HCT116 (cell line): ENCODE measurements at regions not wholly inside any gene's neighbourhood (a gene's known extent, or its start where the extent isn't known, plus 50 kb on each side); places are given as distances from the start of the nearest gene placed in this dataset.

Experiments used
- ATAC-seq: fragments of 200-7000 bp; cut with Tn5 transposase; 2 replicates; pipeline ENCODE4 v1.9.1; 2020; ENCODE audit warnings: mild to moderate bottlenecking, moderate library complexity
- BruUV-seq: library from RNA; stranded (reverse); fragments of 400-500 nt; replicated peaks from 2 replicates; lab custom pipeline; 2021; lab: Mats Ljungman, UMichigan
- CTCF ChIA-PET: fragments of 300-600 bp; sonication (Branson Sonifier 250); formaldehyde crosslinking; loops from one replicate; lab custom pipeline; 2021; ENCODE audit warnings: antibody characterized with exemption; lab: Charles Lee
- POLR2A ChIA-PET: fragments of 300-600, 350-600 bp; sonication (Branson Sonifier 250); formaldehyde crosslinking; loops from one replicate; lab custom pipeline; 2021; ENCODE audit warnings: antibody characterized with exemption; lab: Charles Lee
- RAD21 ChIA-PET, 2 experiments: fragments of 300-600 bp; sonication (Branson Sonifier 250); formaldehyde crosslinking; loops; one replicate each; lab custom pipeline; 2023; ENCODE audit warnings: low total read pairs in 2 of 2; ENCODE audit not compliant: uncharacterized antibody in 2 of 2, unreplicated experiment in 2 of 2, low non-redundant PET in 1 of 2; lab: Charles Lee
- DNase-seq: peaks from one replicate; pipeline ENCODE4 v3.0.0-alpha.2; 2010; ENCODE audit warnings: low read depth, low spot score
- H2AFZ ChIP-seq: fragments of 200-600 bp; shearing (Covaris generic), sonication (generic); 2 replicates; pipeline ENCODE4 v1.6.1; 2017; ENCODE audit warnings: low read depth, mixed run types, mixed read lengths, antibody characterized with exemption, low read length; ENCODE audit not compliant: poor library complexity, severe bottlenecking
- H3K27ac ChIP-seq: 2 replicates; pipeline ENCODE4 v1.5.1; 2012; ENCODE audit warnings: low read depth, low read length
- H3K27me3 ChIP-seq: fragments of 200-600 bp; sonication (generic); 2 replicates; pipeline ENCODE4 v1.6.1; 2016; ENCODE audit warnings: mixed run types, low read length, mixed read lengths; ENCODE audit not compliant: insufficient read depth
- H3K36me3 ChIP-seq, 2 experiments: fragments of 200-500 bp in 1 of 2; fragments of 200-600 bp in 1 of 2; sonication (Bioruptor generic) in 1 of 2; sonication (generic) in 1 of 2; 2 replicates each; pipeline versions ENCODE4 v1.5.1 to v1.6.1; 2014 to 2016; ENCODE audit warnings: low read length in 2 of 2, inconsistent platforms in 1 of 2, mixed read lengths in 1 of 2, mixed run types in 1 of 2; ENCODE audit not compliant: insufficient read depth in 2 of 2, control insufficient read depth in 1 of 2
- H3K4me1 ChIP-seq, 2 experiments: fragments of 200-600 bp in 1 of 2; sonication (generic) in 1 of 2; 2 replicates each; pipeline versions ENCODE4 v1.5.1 to v1.6.1; 2012 to 2017; ENCODE audit warnings: low read length in 2 of 2, inconsistent platforms in 1 of 2, mild to moderate bottlenecking in 1 of 2, mixed read lengths in 1 of 2, mixed run types in 1 of 2, moderate library complexity in 1 of 2; ENCODE audit not compliant: insufficient read depth in 2 of 2, control insufficient read depth in 1 of 2
- H3K4me2 ChIP-seq: fragments of 200-600 bp; sonication (generic); 2 replicates; pipeline ENCODE4 v1.6.1; 2017; ENCODE audit warnings: mixed run types, low read length, mixed read lengths
- H3K4me3 ChIP-seq, 2 experiments: fragments of 200-600 bp in 1 of 2; sonication (generic) in 1 of 2; replicated peaks in 1 of 2; 2 replicates each; pipeline ENCODE4 v1.5.1; 2011 to 2016; ENCODE audit warnings: low read length in 2 of 2, control low read depth in 1 of 2, low read depth in 1 of 2, mild to moderate bottlenecking in 1 of 2, mixed read lengths in 1 of 2, mixed run types in 1 of 2
- H3K79me2 ChIP-seq: fragments of 200-600 bp; sonication (generic); 2 replicates; pipeline ENCODE4 v1.6.1; 2017; ENCODE audit warnings: mild to moderate bottlenecking, mixed run types, low read length, moderate library complexity, mixed read lengths; ENCODE audit not compliant: insufficient read depth
- H3K9ac ChIP-seq: fragments of 200-600 bp; sonication (generic); 2 replicates; pipeline ENCODE4 v1.6.1; 2016; ENCODE audit warnings: low read length, mixed read lengths
- H3K9me2 ChIP-seq: fragments of 200-600 bp; sonication (generic), shearing (Covaris generic); 2 replicates; pipeline ENCODE4 v1.6.1; 2017; ENCODE audit warnings: mixed run types, mild to moderate bottlenecking, moderate library complexity; ENCODE audit not compliant: insufficient read depth
- H3K9me3 ChIP-seq, 2 experiments: fragments of 200-500 bp in 1 of 2; fragments of 200-600 bp in 1 of 2; sonication (Bioruptor generic) in 1 of 2; sonication (generic) in 1 of 2; 2 replicates each; pipeline ENCODE4 v1.6.1; 2014 to 2017; ENCODE audit warnings: low read length in 2 of 2, mixed read lengths in 2 of 2, inconsistent platforms in 1 of 2, low read depth in 1 of 2, mild to moderate bottlenecking in 1 of 2, mixed run types in 1 of 2, moderate library complexity in 1 of 2; ENCODE audit not compliant: control insufficient read depth in 1 of 2, insufficient read depth in 1 of 2
- H4K20me1 ChIP-seq: fragments of 200-600 bp; sonication (generic), shearing (Covaris generic); 2 replicates; pipeline ENCODE4 v1.6.1; 2017; ENCODE audit warnings: mixed run types, mild to moderate bottlenecking, moderate library complexity; ENCODE audit not compliant: insufficient read depth
- ATF3 ChIP-seq: IDR thresholded peaks from 2 replicates; pipeline ENCODE4 v1.6.1; 2012
- CEBPB ChIP-seq: IDR thresholded peaks from 2 replicates; pipeline ENCODE4 v1.6.1; 2012; ENCODE audit warnings: low read depth
- CTCF ChIP-seq, 3 experiments: fragments of 200-600 bp in 1 of 3; sonication (generic) in 1 of 3; IDR thresholded peaks in 2 of 3; conservative IDR thresholded peaks in 1 of 3; 2 replicates each; pipeline ENCODE4 v1.5.1; 2012 to 2017; ENCODE audit warnings: low read depth in 2 of 3, low read length in 2 of 3, antibody characterized with exemption in 1 of 3, borderline replicate concordance in 1 of 3, control low read depth in 1 of 3, mild to moderate bottlenecking in 1 of 3, mixed read lengths in 1 of 3, mixed run types in 1 of 3, moderate library complexity in 1 of 3; ENCODE audit not compliant: insufficient read depth in 1 of 3
- EGR1 ChIP-seq: IDR thresholded peaks from 2 replicates; pipeline ENCODE4 v1.6.1; 2012; ENCODE audit warnings: low read depth
- EZH2phosphoT487 ChIP-seq: fragments of 200-600 bp; IDR thresholded peaks from 2 replicates; pipeline ENCODE4 v1.6.1; 2018; ENCODE audit warnings: antibody characterized with exemption, borderline replicate concordance
- FOSL1 ChIP-seq: IDR thresholded peaks from 2 replicates; pipeline ENCODE4 v1.6.1; 2012; ENCODE audit warnings: low read depth
- JUND ChIP-seq: IDR thresholded peaks from 2 replicates; pipeline ENCODE4 v1.6.1; 2012
- MAX ChIP-seq: IDR thresholded peaks from 2 replicates; pipeline ENCODE4 v1.6.1; 2012
- POLR2A ChIP-seq: IDR thresholded peaks from 2 replicates; pipeline ENCODE4 v1.7.0; 2011; ENCODE audit warnings: borderline replicate concordance; ENCODE audit not compliant: insufficient read depth, insufficient read length; ENCODE audit errors: extremely low read depth
- POLR2AphosphoS5 ChIP-seq: IDR thresholded peaks from 2 replicates; pipeline ENCODE4 v1.6.1; 2011; ENCODE audit warnings: mild to moderate bottlenecking, low read depth, low read length, moderate library complexity
- REST ChIP-seq: IDR thresholded peaks from 2 replicates; pipeline ENCODE4 v1.6.1; 2012; ENCODE audit warnings: low read depth
- TCF7L2 ChIP-seq: IDR thresholded peaks from 2 replicates; pipeline ENCODE4 v1.7.0; 2011; ENCODE audit warnings: borderline replicate concordance, inconsistent platforms; ENCODE audit not compliant: insufficient read depth, insufficient read length; ENCODE audit errors: extremely low read depth
- YY1 ChIP-seq: IDR thresholded peaks from 2 replicates; pipeline ENCODE4 v1.6.1; 2011; ENCODE audit warnings: low read length, low read depth, moderate library complexity, mild to moderate bottlenecking; ENCODE audit not compliant: insufficient replicate concordance; ENCODE audit errors: extremely low read depth
- ZBTB33 ChIP-seq: IDR thresholded peaks from 2 replicates; pipeline ENCODE4 v1.6.1; 2011; ENCODE audit warnings: mild to moderate bottlenecking, low read length, moderate library complexity; ENCODE audit not compliant: insufficient replicate concordance; ENCODE audit errors: extremely low read depth
- ZFX ChIP-seq: fragments of 450-650 bp; IDR thresholded peaks from 2 replicates; pipeline ENCODE4 v1.6.1; 2017
- ZNF274 ChIP-seq: fragments of 200-500 bp; sonication (Bioruptor generic); IDR thresholded peaks from 2 replicates; pipeline ENCODE4 v1.6.1; 2014; ENCODE audit warnings: mild to moderate bottlenecking, low read depth, low read length, inconsistent platforms
- intact Hi-C: fragments of 100-400 bp; cut with micrococcal nuclease; formaldehyde crosslinking; loops from 2 replicates; pipeline ENCODE4 v1.10.0; 2022

GRCh38 chr7:153454306-153454705 is 597.9 kb upstream of the DPP6 start:
- no TSS peak for BruUV-seq

More at GRCh38 chr7:153454306-153454705, 597.9 kb upstream of the DPP6 start:
- Histone ChIP-seq H3K4me1 (no peaks in the 10 kb centered on the region), H3K36me3 (no peaks in the 10 kb centered on the region), H3K9me2 (no peaks in the 10 kb centered on the region), H3K4me2 (no peak overlapping the region), H3K9me3 (peaks cover 0 to 9% of the 10 kb centered on the region in 2 experiments; a peak in 2 of 4 replicates), H4K20me1 (no peaks in the 10 kb centered on the region), H2AFZ (no peak overlapping the region)
- RAD21 ChIA-PET = no interaction called here
- POLR2A ChIA-PET = no interaction called here
- no peak for ATAC-seq
- intact Hi-C loops = no loop called here
- TF ChIP-seq MAX (no peak), FOSL1 (no peak), CTCF (IDR thresholded peaks at IDR 0.05 in 2 of 3, conservative IDR thresholded peaks at IDR 0.05 in 1 of 3; ENCODE audit: borderline replicate concordance in 1 of 3, insufficient read depth in 1 of 3, low read depth in 2 of 3, low read length in 2 of 3) (no peak), EZH2phosphoT487 (no peak), JUND (no peak), YY1 (no peak), POLR2A (no peak), EGR1 (no peak), ZBTB33 (no peak), REST (no peak), ZNF274 (no peak), CEBPB (no peak), ZFX (no peak), TCF7L2 (no peak), ATF3 (no peak), POLR2AphosphoS5 (no peak)
- TF ChIP-seq, all 23 proteins: peak for 0
- Histone ChIP-seq H3K27me3 (no peaks in the 10 kb centered on the region), H3K9ac (no peak overlapping the region), H3K79me2 (no peaks in the 10 kb centered on the region), H3K27ac (no peak overlapping the region), H3K4me3 (no peak overlapping the region)
- CTCF ChIA-PET = no interaction called here
- no peak for DNase-seq
